ENCODE measurements at regions not wholly inside any gene's neighbourhood (a gene's known extent, or its start where the extent isn't known, plus 50 kb on each side); places are given as distances from the start of the nearest gene placed in this dataset.

GRCh38 chr3:168859574-168859973, 763.9 kb upstream of the GOLIM4 start:
- no peak for TF ChIP-seq CTCF (IDR thresholded peaks at IDR 0.05; ENCODE audit: poor library complexity, severe bottlenecking)
- TF ChIP-seq POLR2AphosphoS5 (IDR thresholded peaks at IDR 0.05), result no peak
- no peak for TF ChIP-seq EZH2 (IDR thresholded peaks at IDR 0.05; ENCODE audit: borderline replicate concordance, insufficient read depth, low read length, poor library complexity, severe bottlenecking)
